AG10803 (cell line): ENCODE measurements at regions not wholly inside any gene's neighbourhood (a gene's known extent, or its start where the extent isn't known, plus 50 kb on each side); places are given as distances from the start of the nearest gene placed in this dataset.

Experiments used
- DNase-seq: peaks from one replicate; pipeline ENCODE4 v3.0.0; 2010; ENCODE audit warnings: low read depth
- H3K4me3 ChIP-seq: 2 replicates; pipeline ENCODE4 v1.5.1; 2011; ENCODE audit warnings: mild to moderate bottlenecking, low read length, control low read depth
- TF ChIP-seq, protein P1 (sequence below): conservative IDR thresholded peaks from 2 replicates; pipeline ENCODE4 v1.5.1; 2011; ENCODE audit warnings: mild to moderate bottlenecking, low read length, control low read depth, inconsistent platforms

DNA sequence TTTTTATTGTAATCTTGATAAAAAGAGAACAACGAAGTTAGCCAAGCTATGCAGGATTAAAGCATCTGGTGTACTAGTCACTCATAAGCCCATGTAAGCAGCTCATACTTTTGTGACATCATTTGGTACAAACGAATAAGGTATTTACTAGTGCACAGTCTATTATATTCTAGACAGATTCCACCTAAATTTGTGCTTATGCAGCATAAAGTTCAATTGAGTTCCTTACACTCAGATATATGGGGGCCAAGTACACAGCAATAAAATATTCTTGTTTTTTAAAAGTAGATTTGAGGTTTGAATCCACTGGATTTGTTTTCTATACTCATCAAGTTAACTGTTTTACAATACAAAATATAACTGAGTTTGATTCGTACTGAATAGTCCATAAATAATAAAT is 1621.2 kb downstream of the MAT2B start:
- H3K4me3 ChIP-seq: no peak overlapping the region
- no peak for DNase-seq

GRCh38 chr5:165127941-165128340 is 1622.5 kb downstream of the MAT2B start:
- DNase-seq: no peak
- no peak overlapping the region for H3K4me3 ChIP-seq
- TF ChIP-seq, protein P1, sequence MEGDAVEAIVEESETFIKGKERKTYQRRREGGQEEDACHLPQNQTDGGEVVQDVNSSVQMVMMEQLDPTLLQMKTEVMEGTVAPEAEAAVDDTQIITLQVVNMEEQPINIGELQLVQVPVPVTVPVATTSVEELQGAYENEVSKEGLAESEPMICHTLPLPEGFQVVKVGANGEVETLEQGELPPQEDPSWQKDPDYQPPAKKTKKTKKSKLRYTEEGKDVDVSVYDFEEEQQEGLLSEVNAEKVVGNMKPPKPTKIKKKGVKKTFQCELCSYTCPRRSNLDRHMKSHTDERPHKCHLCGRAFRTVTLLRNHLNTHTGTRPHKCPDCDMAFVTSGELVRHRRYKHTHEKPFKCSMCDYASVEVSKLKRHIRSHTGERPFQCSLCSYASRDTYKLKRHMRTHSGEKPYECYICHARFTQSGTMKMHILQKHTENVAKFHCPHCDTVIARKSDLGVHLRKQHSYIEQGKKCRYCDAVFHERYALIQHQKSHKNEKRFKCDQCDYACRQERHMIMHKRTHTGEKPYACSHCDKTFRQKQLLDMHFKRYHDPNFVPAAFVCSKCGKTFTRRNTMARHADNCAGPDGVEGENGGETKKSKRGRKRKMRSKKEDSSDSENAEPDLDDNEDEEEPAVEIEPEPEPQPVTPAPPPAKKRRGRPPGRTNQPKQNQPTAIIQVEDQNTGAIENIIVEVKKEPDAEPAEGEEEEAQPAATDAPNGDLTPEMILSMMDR: no peak

More for the DNA sequence above, 1621.2 kb downstream of the MAT2B start:
- TF ChIP-seq, protein P1: no peak

GRCh38 chr5:165130656-165131055 is 1625.2 kb downstream of the MAT2B start:
- no peak for DNase-seq
- H3K4me3 ChIP-seq: no peak overlapping the region
- TF ChIP-seq, protein P1: no peak

DNA sequence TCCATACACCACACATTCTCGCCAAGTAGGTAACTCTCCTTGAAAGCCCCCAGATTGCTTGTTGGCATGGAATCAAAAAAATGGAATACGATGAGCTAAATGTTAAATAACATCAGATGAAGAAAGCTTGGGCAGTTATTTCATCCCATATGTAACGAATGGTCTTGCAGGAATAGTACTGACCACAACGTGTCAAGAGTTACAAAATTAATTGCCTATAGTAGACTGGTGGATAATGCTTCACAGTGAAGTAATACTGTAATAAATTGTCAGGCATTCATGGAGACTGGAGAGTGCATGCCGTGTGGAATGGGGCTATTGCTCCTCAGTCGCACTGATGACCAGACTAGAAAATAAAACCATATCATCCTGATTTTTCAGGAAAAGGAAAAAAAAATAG is 1628.7 kb downstream of the MAT2B start:
- H3K4me3 ChIP-seq: no peak overlapping the region
- DNase-seq: no peak
- TF ChIP-seq, protein P1: no peak

- H3K4me3 ChIP-seq: no peak overlapping the region
- TF ChIP-seq, protein P1: no peak
- DNase-seq: no peak
Observed at GRCh38 chr5:165135565-165135964, 1630.1 kb downstream of the MAT2B start.

DNA sequence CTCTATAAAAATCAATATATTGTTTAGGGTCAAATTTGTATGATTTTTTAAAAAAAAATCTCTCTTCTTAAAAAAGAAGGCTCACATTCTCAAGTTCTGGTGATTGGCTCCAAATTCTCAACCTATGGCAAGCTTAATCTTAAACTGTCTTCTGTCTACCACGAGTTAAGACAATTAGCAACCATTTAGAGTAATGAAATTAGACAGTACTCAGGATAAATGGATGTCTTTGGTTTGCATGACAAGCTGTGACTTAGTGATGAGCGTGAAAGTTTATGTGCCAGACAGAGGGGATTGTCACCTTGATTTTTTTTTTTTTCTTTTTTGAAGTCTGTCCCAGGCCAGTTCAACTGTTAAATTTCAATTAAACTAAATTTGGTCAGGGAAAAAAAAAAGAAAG is 1632.3 kb downstream of the MAT2B start:
- no peak for DNase-seq
- H3K4me3 ChIP-seq: no peak overlapping the region
- TF ChIP-seq, protein P1: no peak

DNA sequence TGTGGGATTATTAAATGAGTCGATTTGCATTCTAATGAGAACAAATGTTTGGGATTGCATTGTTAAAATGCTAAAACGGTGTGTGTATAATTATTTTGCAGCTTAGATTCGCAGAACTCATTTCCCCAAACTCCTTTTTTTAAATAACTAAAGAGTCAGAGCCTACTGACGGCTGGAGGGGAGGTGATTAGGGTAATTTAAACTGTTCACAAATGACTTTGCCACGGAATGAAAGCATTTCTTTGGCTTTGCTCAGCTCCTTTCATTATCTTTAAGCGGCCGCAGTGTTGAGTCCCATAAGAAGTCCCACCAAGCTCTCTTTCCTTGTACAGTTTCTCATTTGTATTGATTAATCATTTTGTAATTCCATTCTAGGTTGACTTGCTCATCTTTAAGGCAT is 1632.8 kb downstream of the MAT2B start:
- TF ChIP-seq, protein P1: no peak
- no peak overlapping the region for H3K4me3 ChIP-seq
- no peak for DNase-seq
